Left forelimb (tissue), 1 donor: ENCODE measurements at regions not wholly inside any gene's neighbourhood (a gene's known extent, or its start where the extent isn't known, plus 50 kb on each side); places are given as distances from the start of the nearest gene placed in this dataset.
A peak's percentile ranks its signal among the peaks of the same experiment; 100 is the strongest.

ENCODE experiments used
- DNase-seq: peaks from one replicate; pipeline ENCODE4 v3.0.0-alpha.2; 2018; ENCODE audit warnings: low spot score

DNA sequence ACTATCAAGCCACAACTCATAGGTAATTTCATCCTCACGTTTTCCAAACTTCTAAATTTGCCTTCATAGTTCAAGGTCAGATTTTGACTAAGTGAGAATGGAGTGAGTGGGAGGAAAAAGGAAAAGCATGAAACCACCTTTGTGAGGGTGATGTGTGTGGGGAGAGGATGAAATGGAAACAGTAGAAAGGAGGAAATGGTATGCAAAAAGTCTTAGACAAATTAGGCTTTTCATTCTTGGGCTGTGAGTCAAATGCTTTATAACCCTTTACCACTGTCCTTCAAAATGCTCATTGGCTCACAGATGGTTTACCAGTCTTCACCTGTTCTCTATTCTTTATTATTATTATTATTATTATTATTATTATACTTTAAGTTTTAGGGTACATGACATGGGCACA, 127.2 kb downstream of the RAP2A start:
- DNase-seq: no peak

- no peak for DNase-seq
Measured at GRCh38 chr13:97562962-97563361, 129.0 kb downstream of the RAP2A start.

DNA sequence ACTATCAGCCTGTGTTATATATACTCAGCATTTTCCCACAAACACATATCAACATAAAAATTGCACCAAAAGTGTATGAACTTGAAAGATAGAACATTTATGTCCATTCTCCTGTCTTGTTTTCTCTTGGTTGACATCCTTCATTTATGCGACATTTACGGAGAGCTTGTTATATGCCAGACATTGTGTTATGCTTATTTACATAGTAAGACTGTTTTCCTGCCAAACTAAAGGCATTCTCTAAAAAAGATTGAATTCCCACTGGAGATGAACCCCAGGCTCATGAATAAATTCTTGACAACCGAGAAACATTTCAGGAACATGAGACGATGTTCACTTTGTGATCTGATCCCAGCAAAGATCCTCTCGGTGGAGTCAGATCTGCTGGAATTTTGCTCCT, 131.0 kb downstream of the RAP2A start:
- no peak for DNase-seq

GRCh38 chr13:97565906-97566305, 131.9 kb downstream of the RAP2A start:
- DNase-seq: no peak

DNA sequence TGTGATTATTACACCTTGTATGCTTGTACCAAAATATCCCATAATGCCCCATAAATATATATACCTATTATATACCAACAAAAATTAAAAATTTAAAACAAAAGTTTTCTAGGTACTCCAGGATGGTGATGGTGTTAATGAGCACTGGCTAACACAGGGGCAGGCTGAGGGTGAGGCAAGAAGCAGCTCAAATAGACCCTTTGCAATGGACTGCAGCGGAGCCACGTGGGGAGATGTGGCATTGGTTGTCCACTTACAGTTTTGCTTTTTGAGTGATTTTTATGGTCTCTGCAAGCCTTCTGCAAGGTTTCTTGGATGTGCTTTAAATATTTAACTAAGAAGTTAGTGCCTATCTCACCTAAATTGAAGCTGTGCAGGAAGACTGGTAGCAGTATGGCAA, 132.9 kb downstream of the RAP2A start:
- no peak for DNase-seq

DNA sequence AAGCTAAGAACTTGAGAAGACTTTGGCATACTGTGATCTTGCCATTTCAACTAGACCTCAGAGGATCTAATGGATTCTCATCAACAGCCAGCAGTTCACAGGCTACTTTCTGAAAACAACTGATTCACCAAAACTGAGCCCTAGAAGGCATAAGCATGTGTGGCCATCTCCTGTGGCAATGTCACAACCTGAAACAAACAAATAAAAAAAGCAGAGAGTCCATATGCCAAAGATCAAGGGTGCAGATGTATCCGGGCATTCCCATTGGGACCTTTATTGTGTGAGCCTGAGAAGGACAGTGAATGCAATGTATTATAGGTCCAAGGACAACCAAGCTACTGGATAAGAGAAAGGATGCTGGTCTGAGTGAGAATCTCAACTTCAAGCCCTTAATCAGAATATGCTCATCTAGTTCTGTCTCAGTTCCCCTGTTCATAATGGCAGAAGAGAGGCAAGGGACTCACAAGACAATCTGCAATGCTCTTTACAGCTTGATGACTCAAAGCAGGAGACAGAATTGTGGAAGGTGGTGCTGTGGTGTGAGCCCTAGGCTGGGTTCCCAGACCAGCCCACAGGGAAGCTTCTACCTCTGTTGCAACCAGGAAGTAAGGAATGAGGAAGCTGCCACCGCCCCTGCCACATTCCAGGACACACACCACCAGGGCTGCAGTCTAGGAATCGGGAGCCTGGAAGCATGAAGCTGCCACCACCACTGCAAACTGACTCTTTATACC, 133.7 kb downstream of the RAP2A start:
- no peak for DNase-seq

DNA sequence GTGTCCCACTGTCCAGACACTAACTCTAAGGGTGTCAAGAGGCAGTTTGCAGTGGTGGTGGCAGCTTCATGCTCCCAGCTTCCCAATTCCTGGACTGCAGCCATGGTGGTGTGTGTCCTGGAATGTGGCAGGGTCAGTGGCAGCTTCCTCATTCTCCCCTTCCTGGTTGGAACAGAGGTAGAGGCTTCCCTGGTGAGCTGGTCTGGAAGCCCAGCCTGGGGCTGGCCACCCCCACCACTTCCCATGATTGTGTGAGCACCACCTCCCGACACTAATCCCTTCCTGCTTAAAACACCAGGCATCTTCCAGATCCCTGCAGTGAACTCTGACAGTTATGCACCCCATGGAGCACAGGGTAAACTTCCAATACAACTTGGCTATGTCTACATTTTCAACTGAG, 134.9 kb downstream of the RAP2A start:
- no peak for DNase-seq

GRCh38 chr13:97569841-97570240, 135.9 kb downstream of the RAP2A start:
- DNase-seq: no peak

- no peak for DNase-seq
Measured at GRCh38 chr13:97570442-97570841, 136.5 kb downstream of the RAP2A start.

DNA sequence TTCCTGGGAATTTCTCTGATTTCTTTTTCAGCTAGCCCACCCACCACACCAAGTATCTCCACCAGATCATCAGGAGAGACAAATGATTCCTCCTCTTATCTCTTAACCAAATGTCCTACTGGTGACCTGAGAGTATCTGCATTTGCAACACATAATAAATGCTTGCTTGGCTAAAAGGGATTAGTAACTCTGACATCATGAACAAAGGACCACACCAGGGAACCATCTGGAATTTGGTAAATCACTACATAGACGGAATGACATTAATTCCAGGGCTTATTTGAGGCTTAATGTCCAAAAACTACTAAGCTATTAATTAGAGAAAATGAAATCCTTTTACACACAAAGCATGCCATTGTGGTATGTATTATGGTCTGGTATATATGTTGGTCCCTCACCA, 139.0 kb downstream of the RAP2A start:
- no peak for DNase-seq

- no peak for DNase-seq
Measured at GRCh38 chr13:97574926-97575325, 141.0 kb downstream of the RAP2A start.

GRCh38 chr13:97577026-97577425, 143.1 kb downstream of the RAP2A start:
- no peak for DNase-seq

- no peak for DNase-seq
Measured at GRCh38 chr13:97582170-97582569, 148.2 kb downstream of the RAP2A start.

- no peak for DNase-seq
Measured at GRCh38 chr13:97583907-97584497, 150.0 kb downstream of the RAP2A start.

- DNase-seq: no peak
Measured at GRCh38 chr13:97586941-97587340, 153.0 kb downstream of the RAP2A start.

- DNase-seq: no peak
Measured at GRCh38 chr13:97588993-97589392, 155.0 kb downstream of the RAP2A start.

GRCh38 chr13:97600458-97601075, 166.6 kb downstream of the RAP2A start:
- DNase-seq: no peak

DNA sequence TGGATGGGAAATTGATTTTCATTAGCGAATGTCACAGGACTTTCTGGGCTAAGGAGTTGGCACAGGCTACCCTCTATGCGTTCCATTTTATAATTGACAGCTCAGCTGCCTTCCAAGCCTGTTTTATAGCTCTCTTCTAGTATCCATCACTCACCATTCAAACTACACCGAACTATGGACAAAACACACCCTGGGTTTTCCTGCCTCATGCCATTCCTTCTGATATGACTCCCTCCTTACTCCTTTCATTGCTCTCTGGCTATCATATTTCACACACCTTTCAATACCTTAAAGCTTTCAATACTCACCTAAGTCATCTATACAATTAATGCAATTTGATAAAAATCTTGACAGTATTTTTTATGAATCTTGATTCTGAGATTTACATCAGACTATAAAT, 181.3 kb downstream of the RAP2A start:
- DNase-seq: no peak

GRCh38 chr13:97616385-97616784, 182.4 kb downstream of the RAP2A start:
- no peak for DNase-seq

GRCh38 chr13:97621025-97621424, 187.1 kb downstream of the RAP2A start:
- DNase-seq: no peak

DNA sequence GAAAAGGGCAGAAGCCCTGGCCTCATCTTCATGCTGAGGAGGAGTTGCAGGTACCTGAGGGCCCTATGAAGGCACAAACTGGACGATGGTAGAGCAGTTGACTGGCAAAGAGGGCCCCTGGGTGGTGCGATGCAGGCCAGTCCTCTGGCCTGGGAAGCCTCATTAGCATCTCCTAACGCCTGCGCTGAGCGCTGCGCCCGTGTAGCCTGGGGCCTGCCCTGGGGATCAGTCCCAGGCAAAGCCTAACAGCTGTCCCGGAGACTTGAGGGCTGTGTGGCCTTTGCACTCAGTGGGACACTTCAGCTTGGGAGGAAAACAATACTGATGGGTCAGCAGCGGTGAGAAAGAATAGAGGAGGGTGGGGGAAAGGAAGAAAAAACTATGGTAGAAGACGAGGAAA, 187.7 kb downstream of the RAP2A start:
- no peak for DNase-seq

DNA sequence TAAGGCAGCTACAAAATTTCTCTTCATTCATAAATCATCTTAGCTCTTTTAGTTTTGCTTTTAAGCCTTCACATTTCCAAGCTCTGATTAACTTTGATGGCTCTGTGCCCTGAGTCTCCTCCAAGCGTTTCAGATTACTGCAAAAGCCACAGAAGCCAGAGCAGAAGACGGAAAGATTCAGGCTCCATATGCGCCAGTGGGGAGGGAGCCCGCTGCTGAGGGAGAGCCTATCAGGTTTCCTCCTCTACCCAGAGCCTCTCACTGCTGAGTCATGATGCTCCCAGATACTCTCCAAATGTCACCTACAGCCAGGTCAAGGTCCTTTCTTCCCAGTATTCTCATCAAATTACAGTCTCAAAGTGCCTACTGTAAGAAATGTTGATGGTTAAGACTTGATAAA, 193.6 kb downstream of the RAP2A start:
- DNase-seq: peak; percentile 78

DNA sequence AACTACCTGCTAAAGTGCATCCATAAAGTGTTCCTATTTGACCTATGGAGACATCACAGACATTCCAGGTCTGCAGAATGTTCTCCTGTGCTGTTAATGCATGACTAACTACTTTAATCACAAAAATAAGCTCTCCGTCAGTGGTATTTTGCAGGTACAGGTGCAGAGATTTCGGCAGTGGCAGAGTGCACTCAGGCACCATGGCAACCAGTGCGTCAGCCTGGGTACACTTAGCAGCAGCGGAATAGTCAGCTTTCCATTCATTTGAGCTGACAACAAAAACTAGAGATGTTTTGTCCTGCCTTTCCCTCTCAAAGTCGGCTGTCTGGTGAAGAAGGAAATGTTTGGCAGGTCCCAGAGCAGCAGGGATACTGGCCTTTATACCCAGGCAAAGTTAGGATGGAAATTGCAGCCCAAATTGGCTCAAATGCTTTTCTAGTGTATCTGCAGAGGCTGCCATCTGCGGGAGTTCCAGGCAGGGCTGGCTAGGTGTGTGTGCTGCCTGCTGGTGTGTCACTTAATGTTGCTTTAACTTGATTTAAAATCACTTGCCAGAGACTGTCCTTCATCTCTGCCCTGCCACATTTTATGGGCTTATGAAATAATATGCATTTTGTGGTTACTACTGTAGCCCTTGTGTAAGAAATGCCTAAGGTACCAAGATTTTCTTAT, 195.8 kb downstream of the RAP2A start:
- no peak for DNase-seq
